ENCODE measurements at regions not wholly inside any gene's neighbourhood (a gene's known extent, or its start where the extent isn't known, plus 50 kb on each side); places are given as distances from the start of the nearest gene placed in this dataset.

DNA sequence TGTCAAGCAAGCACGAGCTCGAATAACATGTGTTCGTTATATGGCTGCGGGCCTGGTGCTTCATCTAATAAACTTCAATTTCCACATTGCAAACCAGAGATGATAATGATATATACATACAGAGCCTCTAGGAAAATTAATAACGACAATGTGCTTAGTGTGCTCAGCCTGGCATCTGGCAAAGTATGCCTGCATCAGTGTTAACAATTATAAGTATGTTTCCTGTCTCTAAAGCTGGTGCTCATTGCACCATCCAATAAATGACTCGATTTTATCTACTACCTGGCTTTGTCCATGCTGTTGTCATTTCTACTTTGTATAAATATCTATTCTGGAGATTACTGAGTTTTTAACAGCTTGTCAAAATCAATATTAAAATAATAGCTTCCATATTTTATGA lies 1402.6 kb downstream of the MRPL39 start:
- H3K4me3 ChIP-seq (ENCODE audit: low read depth, low read length) = no peak overlapping the region
- TF ChIP-seq CTCF (IDR thresholded peaks at IDR 0.05; ENCODE audit: borderline replicate concordance, insufficient read depth, low read depth, low read length) = no peak

DNA sequence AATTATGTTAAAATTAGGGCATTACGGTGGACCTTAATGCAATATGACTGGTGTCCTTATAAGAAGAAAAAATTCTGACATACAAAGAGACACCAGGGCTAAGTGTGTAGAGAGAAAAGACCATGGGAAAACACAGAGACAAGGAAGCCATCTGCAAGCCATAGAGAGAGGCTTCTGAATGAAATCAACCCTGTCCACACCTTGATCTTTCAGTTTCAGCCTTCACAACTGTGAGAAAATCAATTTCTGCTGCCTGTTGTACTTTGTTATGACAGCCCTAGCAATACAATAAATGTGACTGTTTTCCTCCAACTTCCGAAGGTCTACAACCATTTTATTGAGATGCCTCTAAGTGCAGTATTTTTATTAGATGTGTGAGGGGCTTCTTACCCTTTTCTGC lies 1407.2 kb downstream of the MRPL39 start:
- no peak for TF ChIP-seq CTCF (IDR thresholded peaks at IDR 0.05; ENCODE audit: borderline replicate concordance, insufficient read depth, low read depth, low read length)
- no peak overlapping the region for H3K4me3 ChIP-seq (ENCODE audit: low read depth, low read length)

GRCh38 chr21:24197923-24198322 lies 1409.4 kb downstream of the MRPL39 start:
- TF ChIP-seq CTCF (IDR thresholded peaks at IDR 0.05; ENCODE audit: borderline replicate concordance, insufficient read depth, low read depth, low read length) = no peak
- no peak overlapping the region for H3K4me3 ChIP-seq (ENCODE audit: low read depth, low read length)

DNA sequence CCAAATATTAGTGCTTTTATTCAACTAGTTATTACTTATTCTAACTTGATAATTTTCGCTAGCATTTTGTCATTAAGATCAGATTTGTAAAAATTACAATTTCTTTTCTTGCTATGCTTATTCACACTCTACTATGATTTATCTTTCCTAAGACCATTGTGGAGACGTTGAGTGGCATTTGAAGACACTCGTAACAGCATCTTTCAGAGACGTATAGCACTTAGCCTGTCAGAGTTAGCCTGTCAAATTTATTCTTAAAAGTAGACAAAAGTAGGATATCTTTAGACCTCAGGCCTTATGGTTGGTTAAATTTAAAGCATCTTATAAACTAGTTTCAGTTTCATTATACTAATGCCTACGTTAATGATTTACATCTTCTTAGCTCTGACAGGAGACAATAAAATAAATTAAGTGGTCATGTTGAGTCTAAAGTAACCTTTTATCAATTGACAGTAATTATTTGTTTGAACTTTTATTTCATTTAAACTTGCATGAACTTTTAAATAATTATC lies 1410.1 kb downstream of the MRPL39 start:
- TF ChIP-seq CTCF (IDR thresholded peaks at IDR 0.05; ENCODE audit: borderline replicate concordance, insufficient read depth, low read depth, low read length) = no peak
- no peak overlapping the region for H3K4me3 ChIP-seq (ENCODE audit: low read depth, low read length)

GRCh38 chr21:24188506-24188905 lies 1418.8 kb downstream of the MRPL39 start:
- TF ChIP-seq CTCF (IDR thresholded peaks at IDR 0.05; ENCODE audit: borderline replicate concordance, insufficient read depth, low read depth, low read length) = no peak
- H3K4me3 ChIP-seq (ENCODE audit: low read depth, low read length) = no peak overlapping the region

- no peak overlapping the region for H3K4me3 ChIP-seq (ENCODE audit: low read depth, low read length)
- TF ChIP-seq CTCF (IDR thresholded peaks at IDR 0.05; ENCODE audit: borderline replicate concordance, insufficient read depth, low read depth, low read length) = no peak
These were observed 1424.2 kb downstream of the MRPL39 start for GRCh38 chr21:24183077-24183476.

DNA sequence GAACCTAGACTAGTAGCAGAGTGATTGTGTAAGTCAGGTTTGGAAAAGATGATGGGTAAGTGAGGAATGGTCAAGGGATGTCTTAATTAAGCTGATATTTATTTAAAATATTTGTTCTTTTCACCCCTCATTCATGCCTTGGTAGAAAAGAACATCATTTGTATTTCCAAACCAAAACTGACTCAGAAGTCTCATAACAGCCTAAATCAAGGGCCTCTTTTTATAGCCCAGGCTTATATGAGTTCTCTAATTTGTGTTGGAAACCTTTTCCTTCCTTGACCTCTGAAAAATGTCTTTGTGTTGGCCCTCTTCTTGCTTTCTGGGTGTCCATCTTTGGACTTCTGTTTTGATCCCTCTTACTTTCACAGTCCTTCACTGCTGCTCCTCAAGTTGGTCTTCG lies 1428.2 kb downstream of the MRPL39 start:
- TF ChIP-seq CTCF (IDR thresholded peaks at IDR 0.05; ENCODE audit: borderline replicate concordance, insufficient read depth, low read depth, low read length) = no peak
- H3K4me3 ChIP-seq (ENCODE audit: low read depth, low read length) = no peak overlapping the region
